ENCODE measurements at regions not wholly inside any gene's neighbourhood (a gene's known extent, or its start where the extent isn't known, plus 50 kb on each side); places are given as distances from the start of the nearest gene placed in this dataset.

DNA sequence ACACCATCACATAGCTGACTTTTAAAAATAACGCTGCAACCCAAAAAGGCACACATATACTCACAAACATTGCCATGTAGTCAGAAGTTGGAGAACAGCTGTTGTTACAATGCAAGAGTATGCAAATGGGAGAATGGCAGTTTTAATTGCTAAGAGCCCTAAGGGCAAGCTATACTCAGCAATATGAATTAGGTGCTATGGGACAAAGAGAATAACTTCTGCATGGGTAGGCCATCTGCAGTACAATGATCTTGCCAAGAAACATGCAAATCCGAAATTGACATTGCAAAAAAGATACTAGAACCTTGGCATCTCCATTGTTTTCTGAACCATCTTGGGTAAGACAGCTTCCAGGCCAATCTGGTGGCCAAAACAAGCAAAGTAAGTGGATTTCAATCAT lies 697.8 kb downstream of the LRRIQ3 start:
- no peak for TF ChIP-seq POLR2A (IDR thresholded peaks at IDR 0.05)
- no peak for TF ChIP-seq CTCF (IDR thresholded peaks at IDR 0.05)

Data from uterus (tissue), 2 donors.